NCI-H2196 treated with DMSO at 0.1 percent for 48 hours (cell line): ENCODE measurements at regions not wholly inside any gene's neighbourhood (a gene's known extent, or its start where the extent isn't known, plus 50 kb on each side); places are given as distances from the start of the nearest gene placed in this dataset.

ENCODE experiments used
- DNase-seq: peaks from one replicate; lab custom pipeline; 2025; ENCODE audit not compliant: unreplicated experiment; lab: John Stamatoyannopoulos, UW

GRCh38 chr10:31754803-31755624, 173.6 kb downstream of the ARHGAP12 start:
- peak; percentile 23 for DNase-seq

- no peak for DNase-seq
These were observed 174.9 kb downstream of the ARHGAP12 start for GRCh38 chr10:31753681-31754080.

- DNase-seq, result no peak
These were observed 176.5 kb downstream of the ARHGAP12 start for GRCh38 chr10:31752170-31752569.

- no peak for DNase-seq
These were observed 176.9 kb downstream of the ARHGAP12 start for GRCh38 chr10:31751738-31752080.

GRCh38 chr10:31751051-31751737, 177.4 kb downstream of the ARHGAP12 start:
- DNase-seq, result no peak

- peak; percentile 69 for DNase-seq
These were observed 178.4 kb downstream of the ARHGAP12 start for GRCh38 chr10:31749981-31750840.

GRCh38 chr10:31749301-31749700, 179.3 kb downstream of the ARHGAP12 start:
- DNase-seq, result peak; percentile 50

GRCh38 chr10:31745612-31746376, 182.8 kb downstream of the ARHGAP12 start:
- peak; percentile 4 for DNase-seq

- DNase-seq, result no peak
These were observed 184.6 kb downstream of the ARHGAP12 start for GRCh38 chr10:31744025-31744424.

- no peak for DNase-seq
These were observed 186.4 kb downstream of the ARHGAP12 start for GRCh38 chr10:31742255-31742654.

- no peak for DNase-seq
These were observed 187.2 kb downstream of the ARHGAP12 start for GRCh38 chr10:31741473-31741872.

GRCh38 chr10:31739711-31740110, 188.9 kb downstream of the ARHGAP12 start:
- no peak for DNase-seq

GRCh38 chr10:31739146-31739545, 189.5 kb downstream of the ARHGAP12 start:
- no peak for DNase-seq

- no peak for DNase-seq
These were observed 196.9 kb downstream of the ARHGAP12 start for GRCh38 chr10:31731711-31732110.

- no peak for DNase-seq
These were observed 197.9 kb downstream of the ARHGAP12 start for GRCh38 chr10:31730776-31731175.

- no peak for DNase-seq
These were observed 199.9 kb downstream of the ARHGAP12 start for GRCh38 chr10:31728698-31729224.

- DNase-seq, result no peak
These were observed 203.2 kb downstream of the ARHGAP12 start for GRCh38 chr10:31725436-31725835.

- DNase-seq, result no peak
These were observed 204.3 kb downstream of the ARHGAP12 start for GRCh38 chr10:31724296-31724695.

- DNase-seq, result no peak
These were observed 205.4 kb downstream of the ARHGAP12 start for GRCh38 chr10:31723106-31723750.

- no peak for DNase-seq
These were observed 207.5 kb downstream of the ARHGAP12 start for GRCh38 chr10:31721096-31721495.
